ENCODE measurements at regions not wholly inside any gene's neighbourhood (a gene's known extent, or its start where the extent isn't known, plus 50 kb on each side); places are given as distances from the start of the nearest gene placed in this dataset.

- POLR2A ChIA-PET: no interaction called here
- CTCF ChIA-PET: no interaction called here
- ATAC-seq: no peak
- peaks cover 63% of the 10 kb centered on the region for H3K27me3 Mint-ChIP-seq (ENCODE audit: low read depth)
- peaks cover 7% of the 10 kb centered on the region for H3K36me3 Mint-ChIP-seq
- H3K4me3 Mint-ChIP-seq: no peak overlapping the region
- no peak overlapping the region for H3K27ac Mint-ChIP-seq
- no peaks in the 10 kb centered on the region for H3K4me1 Mint-ChIP-seq
- H3K9me3 Mint-ChIP-seq: peaks cover 98% of the 10 kb centered on the region
- TF ChIP-seq ZNF219 (CRISPR knock-in tag; IDR thresholded peaks at IDR 0.05; ENCODE audit: borderline replicate concordance) (no peak), GRHL2 (CRISPR knock-in tag; IDR thresholded peaks at IDR 0.05; ENCODE audit: insufficient replicate concordance, severe bottlenecking) (no peak), TEAD1 (CRISPR knock-in tag; IDR thresholded peaks at IDR 0.05) (no peak), ETV6 (CRISPR knock-in tag; IDR thresholded peaks at IDR 0.05) (no peak), ESRRA (CRISPR knock-in tag; IDR thresholded peaks at IDR 0.05; ENCODE audit: borderline replicate concordance) (no peak), IRF2 (CRISPR knock-in tag; IDR thresholded peaks at IDR 0.05; ENCODE audit: borderline replicate concordance, low read depth) (no peak), ELF4 (CRISPR knock-in tag; IDR thresholded peaks at IDR 0.05; ENCODE audit: low read depth) (no peak), EMX1 (CRISPR knock-in tag; IDR thresholded peaks at IDR 0.05) (no peak), ZNF425 (CRISPR knock-in tag; conservative IDR thresholded peaks at IDR 0.05) (no peak), CBFB (CRISPR knock-in tag; IDR thresholded peaks at IDR 0.05; ENCODE audit: low read depth) (no peak), OVOL2 (CRISPR knock-in tag; IDR thresholded peaks at IDR 0.05; ENCODE audit: borderline replicate concordance) (no peak)
- TF ChIP-seq, protein P1, sequence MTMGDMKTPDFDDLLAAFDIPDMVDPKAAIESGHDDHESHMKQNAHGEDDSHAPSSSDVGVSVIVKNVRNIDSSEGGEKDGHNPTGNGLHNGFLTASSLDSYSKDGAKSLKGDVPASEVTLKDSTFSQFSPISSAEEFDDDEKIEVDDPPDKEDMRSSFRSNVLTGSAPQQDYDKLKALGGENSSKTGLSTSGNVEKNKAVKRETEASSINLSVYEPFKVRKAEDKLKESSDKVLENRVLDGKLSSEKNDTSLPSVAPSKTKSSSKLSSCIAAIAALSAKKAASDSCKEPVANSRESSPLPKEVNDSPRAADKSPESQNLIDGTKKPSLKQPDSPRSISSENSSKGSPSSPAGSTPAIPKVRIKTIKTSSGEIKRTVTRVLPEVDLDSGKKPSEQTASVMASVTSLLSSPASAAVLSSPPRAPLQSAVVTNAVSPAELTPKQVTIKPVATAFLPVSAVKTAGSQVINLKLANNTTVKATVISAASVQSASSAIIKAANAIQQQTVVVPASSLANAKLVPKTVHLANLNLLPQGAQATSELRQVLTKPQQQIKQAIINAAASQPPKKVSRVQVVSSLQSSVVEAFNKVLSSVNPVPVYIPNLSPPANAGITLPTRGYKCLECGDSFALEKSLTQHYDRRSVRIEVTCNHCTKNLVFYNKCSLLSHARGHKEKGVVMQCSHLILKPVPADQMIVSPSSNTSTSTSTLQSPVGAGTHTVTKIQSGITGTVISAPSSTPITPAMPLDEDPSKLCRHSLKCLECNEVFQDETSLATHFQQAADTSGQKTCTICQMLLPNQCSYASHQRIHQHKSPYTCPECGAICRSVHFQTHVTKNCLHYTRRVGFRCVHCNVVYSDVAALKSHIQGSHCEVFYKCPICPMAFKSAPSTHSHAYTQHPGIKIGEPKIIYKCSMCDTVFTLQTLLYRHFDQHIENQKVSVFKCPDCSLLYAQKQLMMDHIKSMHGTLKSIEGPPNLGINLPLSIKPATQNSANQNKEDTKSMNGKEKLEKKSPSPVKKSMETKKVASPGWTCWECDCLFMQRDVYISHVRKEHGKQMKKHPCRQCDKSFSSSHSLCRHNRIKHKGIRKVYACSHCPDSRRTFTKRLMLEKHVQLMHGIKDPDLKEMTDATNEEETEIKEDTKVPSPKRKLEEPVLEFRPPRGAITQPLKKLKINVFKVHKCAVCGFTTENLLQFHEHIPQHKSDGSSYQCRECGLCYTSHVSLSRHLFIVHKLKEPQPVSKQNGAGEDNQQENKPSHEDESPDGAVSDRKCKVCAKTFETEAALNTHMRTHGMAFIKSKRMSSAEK (CRISPR knock-in tag; IDR thresholded peaks at IDR 0.05; ENCODE audit: borderline replicate concordance): no peak
- TF ChIP-seq, protein P2, sequence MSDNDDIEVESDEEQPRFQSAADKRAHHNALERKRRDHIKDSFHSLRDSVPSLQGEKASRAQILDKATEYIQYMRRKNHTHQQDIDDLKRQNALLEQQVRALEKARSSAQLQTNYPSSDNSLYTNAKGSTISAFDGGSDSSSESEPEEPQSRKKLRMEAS (CRISPR knock-in tag; IDR thresholded peaks at IDR 0.05): no peak
- DNase-seq (ENCODE audit: low spot score): no peak
Measured at GRCh38 chr3:13707456-13707855, 158.5 kb downstream of the FBLN2 start.

DNA sequence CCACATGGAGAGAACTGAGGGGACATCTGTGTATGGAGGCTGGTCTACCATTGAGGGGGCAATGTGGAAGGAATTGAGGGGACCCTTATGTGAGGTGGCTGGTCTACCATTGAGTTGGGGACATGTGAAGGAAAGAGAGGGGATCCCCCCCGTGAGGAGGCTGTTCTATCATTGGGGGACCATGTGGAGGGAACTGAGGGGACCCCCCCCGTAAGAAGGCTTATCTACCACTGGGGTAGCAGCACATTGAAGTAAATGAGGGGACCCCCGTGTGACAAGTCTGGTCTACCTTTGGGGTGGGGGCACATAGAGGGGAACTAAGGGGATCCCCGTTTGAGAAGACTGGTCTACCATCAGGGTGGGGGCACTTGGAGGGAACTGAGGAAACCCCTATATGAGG is 158.0 kb downstream of the FBLN2 start:
- peaks cover 57% of the 10 kb centered on the region for H3K27me3 Mint-ChIP-seq (ENCODE audit: low read depth)
- H3K36me3 Mint-ChIP-seq: peaks cover 7% of the 10 kb centered on the region
- TF ChIP-seq, protein P2 (CRISPR knock-in tag; IDR thresholded peaks at IDR 0.05): no peak
- TF ChIP-seq, protein P3, sequence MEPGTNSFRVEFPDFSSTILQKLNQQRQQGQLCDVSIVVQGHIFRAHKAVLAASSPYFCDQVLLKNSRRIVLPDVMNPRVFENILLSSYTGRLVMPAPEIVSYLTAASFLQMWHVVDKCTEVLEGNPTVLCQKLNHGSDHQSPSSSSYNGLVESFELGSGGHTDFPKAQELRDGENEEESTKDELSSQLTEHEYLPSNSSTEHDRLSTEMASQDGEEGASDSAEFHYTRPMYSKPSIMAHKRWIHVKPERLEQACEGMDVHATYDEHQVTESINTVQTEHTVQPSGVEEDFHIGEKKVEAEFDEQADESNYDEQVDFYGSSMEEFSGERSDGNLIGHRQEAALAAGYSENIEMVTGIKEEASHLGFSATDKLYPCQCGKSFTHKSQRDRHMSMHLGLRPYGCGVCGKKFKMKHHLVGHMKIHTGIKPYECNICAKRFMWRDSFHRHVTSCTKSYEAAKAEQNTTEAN (CRISPR knock-in tag; IDR thresholded peaks at IDR 0.05): no peak
- TF ChIP-seq FOXK1 (CRISPR knock-in tag; IDR thresholded peaks at IDR 0.05): no peak
- TF ChIP-seq USF2 (CRISPR knock-in tag; IDR thresholded peaks at IDR 0.05): no peak
- no peak for TF ChIP-seq ZNF396 (CRISPR knock-in tag; IDR thresholded peaks at IDR 0.05; ENCODE audit: borderline replicate concordance)
- TF ChIP-seq ETV6 (CRISPR knock-in tag; IDR thresholded peaks at IDR 0.05): no peak
- TF ChIP-seq, protein P4, sequence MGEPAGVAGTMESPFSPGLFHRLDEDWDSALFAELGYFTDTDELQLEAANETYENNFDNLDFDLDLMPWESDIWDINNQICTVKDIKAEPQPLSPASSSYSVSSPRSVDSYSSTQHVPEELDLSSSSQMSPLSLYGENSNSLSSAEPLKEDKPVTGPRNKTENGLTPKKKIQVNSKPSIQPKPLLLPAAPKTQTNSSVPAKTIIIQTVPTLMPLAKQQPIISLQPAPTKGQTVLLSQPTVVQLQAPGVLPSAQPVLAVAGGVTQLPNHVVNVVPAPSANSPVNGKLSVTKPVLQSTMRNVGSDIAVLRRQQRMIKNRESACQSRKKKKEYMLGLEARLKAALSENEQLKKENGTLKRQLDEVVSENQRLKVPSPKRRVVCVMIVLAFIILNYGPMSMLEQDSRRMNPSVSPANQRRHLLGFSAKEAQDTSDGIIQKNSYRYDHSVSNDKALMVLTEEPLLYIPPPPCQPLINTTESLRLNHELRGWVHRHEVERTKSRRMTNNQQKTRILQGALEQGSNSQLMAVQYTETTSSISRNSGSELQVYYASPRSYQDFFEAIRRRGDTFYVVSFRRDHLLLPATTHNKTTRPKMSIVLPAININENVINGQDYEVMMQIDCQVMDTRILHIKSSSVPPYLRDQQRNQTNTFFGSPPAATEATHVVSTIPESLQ (CRISPR knock-in tag; IDR thresholded peaks at IDR 0.05): no peak
- no peak for TF ChIP-seq NFE2L1 (CRISPR knock-in tag; IDR thresholded peaks at IDR 0.05)
- no peak for TF ChIP-seq RELA (CRISPR knock-in tag; IDR thresholded peaks at IDR 0.05; ENCODE audit: borderline replicate concordance)
- no peak for TF ChIP-seq E2F1 (CRISPR knock-in tag; IDR thresholded peaks at IDR 0.05)

More for the DNA sequence above, 158.0 kb downstream of the FBLN2 start:
- Mint-ChIP-seq H3K4me1 (no peaks in the 10 kb centered on the region), H3K9me3 (peaks cover 94% of the 10 kb centered on the region), H3K27ac (no peak overlapping the region), H3K4me3 (no peak overlapping the region)
- ATAC-seq (no peak), DNase-seq (ENCODE audit: low spot score) (no peak)
- ChIA-PET CTCF (no interaction called here), POLR2A (no interaction called here)
